ENCODE measurements at regions not wholly inside any gene's neighbourhood (a gene's known extent, or its start where the extent isn't known, plus 50 kb on each side); places are given as distances from the start of the nearest gene placed in this dataset.

DNA sequence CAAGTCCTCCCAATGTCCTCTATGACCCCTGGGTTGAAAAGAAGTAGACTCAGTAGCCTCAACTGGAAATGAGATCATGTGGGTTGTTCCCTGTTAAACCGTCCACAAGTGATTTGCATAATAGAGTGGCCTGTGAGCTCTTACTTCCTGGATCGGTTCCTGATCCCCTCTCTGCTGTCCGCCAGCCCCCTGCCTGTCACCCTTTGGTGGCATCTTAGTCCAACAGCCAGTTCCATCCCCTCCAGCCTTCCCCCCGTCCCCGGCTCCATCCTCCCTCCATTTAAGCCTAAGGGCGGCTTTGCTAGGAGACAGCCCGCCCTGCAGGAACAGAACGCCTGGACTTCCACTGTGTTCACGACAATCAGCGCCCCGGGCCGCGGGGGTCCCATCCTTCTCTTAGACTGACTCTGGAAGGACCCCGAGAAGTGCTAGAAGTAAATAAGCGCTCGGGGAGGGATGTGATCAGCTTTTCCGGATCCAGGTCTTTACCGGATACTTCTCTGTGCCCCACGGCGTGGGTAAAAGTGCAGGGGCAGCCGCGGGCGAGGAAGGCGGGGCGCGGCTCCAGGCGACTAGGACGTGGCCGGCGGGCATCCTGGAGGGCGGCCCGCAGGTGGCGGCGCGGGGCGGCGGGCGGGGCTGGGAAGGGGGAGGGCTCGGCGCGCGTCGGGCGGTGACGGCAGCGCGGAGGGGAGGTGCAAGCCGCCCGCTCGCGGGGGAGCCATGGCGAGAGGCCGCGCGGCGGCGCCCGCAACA is 51.2 kb upstream of the ULK4 start:
- DNase-seq (ENCODE audit: low spot score) = peak; percentile 92

- no peak for DNase-seq (ENCODE audit: low spot score)
Observed at GRCh38 chr3:42012383-42012934, 50.6 kb upstream of the ULK4 start.
